ENCODE measurements at regions not wholly inside any gene's neighbourhood (a gene's known extent, or its start where the extent isn't known, plus 50 kb on each side); places are given as distances from the start of the nearest gene placed in this dataset.
"Not testable (repeated sequence)": the region's sequence is repeated elsewhere in the genome, so short reads cannot be mapped to it uniquely, and the experiment has no call there.

DNA sequence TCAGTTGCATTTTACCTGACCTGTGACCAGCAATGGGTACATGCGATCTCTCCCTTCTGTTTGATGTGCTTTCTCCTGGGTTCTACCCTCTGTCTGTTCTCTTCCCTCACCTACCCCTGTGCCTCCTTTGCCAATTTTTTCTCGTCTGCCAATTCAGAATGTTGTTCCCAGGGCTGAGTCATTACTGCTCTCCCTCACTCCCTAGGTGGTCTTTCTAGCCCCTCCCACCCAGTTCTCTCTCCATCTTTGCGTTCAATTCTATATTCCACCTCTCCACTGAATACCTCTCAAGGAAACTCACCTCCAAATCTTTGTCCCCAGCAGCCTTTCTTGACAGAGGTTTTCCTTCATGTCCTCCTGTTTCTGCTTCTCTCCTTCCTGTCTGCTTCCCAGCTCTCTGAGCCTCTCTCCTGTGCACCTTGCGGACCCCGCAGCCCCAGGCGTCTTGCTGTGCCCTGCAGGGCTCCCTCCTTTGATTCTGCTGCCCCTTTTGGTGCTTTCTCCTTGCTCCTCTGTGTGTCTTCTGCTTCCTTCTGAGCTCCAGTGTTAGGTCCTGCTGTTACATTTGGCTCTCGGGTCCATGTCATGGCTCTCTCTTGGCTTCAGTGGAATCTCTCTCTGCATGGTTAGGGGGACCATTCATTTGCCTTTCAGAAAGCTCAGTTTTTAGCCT, 398.2 kb upstream of the TPM1 start:
- DNase-seq (ENCODE audit: low read depth) = no peak

DNA sequence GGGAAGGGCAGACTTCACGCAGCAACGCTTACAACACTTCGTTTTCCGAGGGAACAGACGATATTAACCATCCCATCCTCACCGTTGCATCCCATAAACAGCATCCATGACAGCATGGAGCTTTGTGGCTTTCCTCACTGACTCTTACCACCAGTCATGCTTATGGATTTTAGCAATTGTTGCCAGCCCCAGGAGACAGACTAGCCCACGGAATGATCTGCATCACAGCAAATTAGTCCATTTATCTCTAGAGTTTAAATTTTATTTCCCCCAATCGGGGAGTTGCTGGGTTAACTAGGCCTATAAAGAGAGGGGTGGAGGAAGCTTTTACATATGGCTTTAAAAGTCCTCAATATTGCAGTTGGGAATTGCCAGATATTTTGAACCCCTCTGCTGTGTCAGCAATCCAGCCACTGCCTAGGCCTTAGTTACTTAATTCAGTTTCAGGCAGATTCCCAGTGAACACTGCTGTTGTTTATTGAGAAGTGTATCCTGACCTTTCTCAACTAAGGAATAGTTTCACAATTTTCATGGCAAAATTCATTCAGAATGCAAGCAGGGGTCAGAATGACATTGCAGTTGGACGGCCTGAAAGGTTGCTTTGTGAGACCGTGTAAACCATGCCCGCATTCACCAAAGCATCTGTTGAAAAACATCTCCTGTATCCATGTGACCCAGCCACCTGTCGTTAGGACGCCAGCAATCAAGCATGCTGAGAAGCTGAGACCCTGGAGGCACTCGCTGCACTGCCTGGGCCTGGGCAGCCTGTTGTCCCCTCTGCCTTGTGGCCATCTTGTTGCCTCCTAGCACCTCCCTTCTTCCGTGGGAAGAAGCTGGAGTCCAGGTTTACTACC, 397.4 kb upstream of the TPM1 start:
- DNase-seq (ENCODE audit: low read depth) = no peak

DNA sequence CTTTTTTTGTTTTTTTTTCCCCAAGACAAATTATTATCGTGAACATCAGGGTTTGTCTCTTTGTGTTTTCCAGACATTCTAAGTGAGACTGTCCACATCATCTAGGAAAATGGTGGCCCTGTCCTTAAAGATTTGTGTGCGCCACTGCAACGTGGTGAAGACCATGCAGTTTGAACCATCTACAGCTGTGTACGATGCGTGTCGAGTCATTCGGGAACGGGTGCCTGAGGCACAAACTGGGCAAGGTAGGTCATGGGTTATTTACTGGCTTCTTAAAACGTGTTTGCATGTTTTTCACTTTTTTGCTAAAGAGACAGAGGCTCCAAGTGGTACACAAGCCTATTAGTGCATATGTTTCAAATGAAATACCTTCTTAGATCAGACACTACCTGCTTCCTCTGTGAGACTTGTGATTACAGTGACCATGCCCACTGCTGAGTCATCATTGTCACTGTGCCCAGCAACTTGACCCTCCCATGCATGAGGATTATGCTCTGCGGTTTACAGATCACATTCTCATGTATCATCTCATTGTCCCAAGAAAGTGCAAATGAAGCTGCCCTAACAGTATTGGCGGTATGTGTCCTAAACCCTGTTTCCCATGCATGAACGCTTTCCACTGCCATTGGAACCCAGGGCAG, 395.2 kb upstream of the TPM1 start:
- no peak for DNase-seq (ENCODE audit: low read depth)

DNA sequence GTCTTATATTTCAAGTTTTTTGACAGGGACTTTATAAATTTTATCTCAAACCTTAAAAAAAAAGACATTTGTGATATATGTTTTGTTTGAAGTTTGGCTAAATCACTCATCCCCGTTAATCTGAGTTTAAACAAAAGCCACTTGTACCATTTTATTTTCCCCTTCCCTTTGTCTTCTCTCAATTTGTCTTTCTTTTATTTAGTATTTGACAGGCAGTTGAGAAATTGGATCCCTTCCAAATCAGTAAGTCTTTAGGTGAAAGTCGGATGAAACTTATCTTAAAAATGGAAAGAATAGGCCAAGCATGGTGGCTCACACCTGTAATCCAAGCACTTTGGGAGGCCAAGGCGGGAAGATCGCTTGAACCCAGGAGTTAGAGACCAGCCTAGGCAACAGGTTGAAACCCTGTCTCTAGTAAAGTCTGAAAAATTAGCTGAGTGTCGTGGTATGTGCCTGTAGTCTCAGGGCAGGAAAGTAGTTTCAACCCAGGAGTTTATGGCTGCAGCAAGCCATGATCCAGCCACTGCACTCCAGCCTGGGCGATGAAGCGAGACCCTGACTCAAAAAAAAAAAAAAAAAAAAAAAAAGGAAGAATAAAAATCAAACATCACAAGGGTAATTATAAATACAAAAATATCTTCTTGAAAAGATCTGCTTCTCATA, 394.6 kb upstream of the TPM1 start:
- no peak for DNase-seq (ENCODE audit: low read depth)

DNA sequence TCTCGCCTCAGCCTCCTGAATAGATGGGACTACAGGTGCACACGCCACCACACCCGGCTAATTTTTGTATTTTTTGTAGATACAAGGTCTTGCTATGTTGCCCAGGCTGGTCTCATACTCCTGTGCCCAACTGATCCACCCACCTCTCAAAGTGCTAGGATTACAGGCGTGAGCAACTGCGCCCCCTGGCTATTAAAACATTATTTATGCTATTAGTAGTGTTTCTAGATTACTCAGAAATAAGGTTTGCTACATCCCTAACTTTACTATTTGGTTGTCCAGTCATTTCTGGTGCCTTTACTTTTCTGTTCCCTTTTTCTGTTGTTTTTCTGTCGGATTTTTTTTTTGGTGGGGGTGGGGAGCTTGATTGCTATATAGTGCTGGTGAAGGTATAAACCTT, 393.6 kb upstream of the TPM1 start:
- no peak for DNase-seq (ENCODE audit: low read depth)

DNA sequence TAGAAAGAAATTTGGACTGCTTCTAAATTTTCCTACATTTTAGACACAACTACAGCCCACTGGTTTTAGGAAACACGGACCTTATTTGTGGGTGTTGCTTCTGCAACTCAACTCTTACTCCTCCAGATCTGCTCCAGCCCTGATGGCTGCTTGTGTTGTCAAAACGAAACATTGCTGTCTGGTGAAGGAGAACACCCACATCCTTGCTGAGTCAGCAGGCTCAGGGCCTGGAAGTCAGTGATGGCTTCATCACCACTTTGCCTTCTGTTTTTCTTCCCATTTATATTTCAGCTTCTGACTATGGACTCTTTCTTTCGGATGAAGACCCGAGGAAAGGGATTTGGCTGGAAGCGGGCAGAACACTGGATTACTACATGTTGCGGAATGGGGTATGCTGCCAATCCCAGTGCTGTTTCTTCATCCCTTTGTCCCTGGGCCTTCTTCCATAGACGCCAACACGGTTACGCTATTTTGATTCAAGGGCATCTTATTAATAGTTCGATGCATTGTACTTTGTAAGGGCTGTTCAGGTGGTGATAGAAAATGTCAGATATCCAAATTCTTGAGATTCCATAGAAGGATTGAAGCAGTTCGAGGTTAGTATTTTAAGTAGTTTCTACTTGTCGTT, 392.6 kb upstream of the TPM1 start:
- no peak for DNase-seq (ENCODE audit: low read depth)

DNA sequence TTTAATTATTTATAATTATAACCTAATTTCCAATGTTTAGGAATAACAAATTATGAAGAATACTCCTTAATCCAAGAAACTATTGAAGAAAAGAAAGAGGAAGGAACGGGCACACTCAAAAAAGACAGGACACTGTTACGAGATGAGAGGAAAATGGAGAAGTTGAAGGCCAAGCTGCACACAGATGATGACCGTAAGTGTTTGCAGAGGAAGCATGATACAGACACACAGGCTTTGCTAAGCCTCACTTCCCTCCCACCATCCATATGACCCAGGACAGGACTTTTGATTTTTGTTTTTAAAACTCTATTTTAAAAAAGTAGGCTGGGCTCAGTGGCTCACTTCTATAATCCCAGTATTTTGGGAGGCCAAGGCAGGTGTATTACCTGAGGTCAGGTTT, 389.4 kb upstream of the TPM1 start:
- no peak for DNase-seq (ENCODE audit: low read depth)

DNA sequence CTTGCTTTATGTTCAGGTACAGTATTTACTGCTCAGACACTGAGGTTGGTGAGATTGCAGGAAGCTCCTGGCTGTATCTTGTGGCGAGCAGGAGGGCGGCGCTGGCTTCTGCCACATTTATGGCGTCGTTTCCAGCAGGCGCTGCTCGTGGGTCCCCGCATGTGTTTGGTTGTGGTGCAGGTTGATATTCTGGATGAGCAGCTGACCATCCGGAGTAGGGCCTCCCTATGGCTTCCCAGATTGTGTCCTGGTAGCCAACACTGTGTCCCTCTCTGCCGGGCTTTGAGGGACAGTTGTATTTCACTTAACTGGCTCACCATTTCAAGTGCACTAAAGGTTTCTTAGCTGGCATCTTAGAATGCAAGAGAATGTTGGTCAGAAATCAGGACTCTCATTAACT, 386.5 kb upstream of the TPM1 start:
- no peak for DNase-seq (ENCODE audit: low read depth)

DNA sequence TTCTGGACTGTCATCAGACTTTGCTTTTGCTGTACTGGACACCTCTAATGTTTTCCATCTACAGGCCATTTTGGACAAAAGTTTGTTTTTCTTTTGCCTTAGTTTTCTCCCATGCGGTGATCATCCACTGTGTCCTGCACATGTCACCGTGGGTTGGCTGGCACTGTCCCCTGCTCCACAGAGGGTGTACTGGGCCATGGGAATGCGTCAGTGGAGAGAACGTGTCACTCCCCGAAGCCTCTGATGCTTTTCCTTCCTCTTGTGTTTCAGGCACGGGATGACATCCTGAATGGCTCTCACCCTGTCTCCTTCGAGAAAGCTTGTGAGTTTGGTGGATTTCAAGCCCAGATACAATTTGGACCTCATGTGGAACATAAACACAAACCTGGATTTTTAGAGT, 385.0 kb upstream of the TPM1 start:
- not testable (repeated sequence) for DNase-seq (ENCODE audit: low read depth)

DNA sequence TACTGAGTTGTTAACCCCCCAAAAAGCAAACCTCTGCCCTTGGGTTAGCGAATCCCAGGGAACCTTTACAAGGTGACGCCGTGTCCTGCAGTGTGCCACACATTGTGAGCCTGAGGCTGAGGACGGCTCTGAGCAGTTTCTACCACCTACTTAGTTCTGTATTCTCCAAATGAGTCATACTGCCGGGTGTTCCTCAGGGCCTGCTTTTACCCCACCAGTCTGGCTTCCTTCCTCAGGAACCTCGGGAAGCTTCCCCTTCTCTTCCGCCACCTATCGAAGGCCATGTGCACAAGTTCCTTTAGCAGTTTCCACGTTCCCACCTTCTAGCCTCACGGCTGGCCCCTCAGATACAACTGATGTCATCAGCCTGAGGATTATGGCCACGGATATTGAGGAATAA, 384.0 kb upstream of the TPM1 start:
- DNase-seq (ENCODE audit: low read depth) = no peak

DNA sequence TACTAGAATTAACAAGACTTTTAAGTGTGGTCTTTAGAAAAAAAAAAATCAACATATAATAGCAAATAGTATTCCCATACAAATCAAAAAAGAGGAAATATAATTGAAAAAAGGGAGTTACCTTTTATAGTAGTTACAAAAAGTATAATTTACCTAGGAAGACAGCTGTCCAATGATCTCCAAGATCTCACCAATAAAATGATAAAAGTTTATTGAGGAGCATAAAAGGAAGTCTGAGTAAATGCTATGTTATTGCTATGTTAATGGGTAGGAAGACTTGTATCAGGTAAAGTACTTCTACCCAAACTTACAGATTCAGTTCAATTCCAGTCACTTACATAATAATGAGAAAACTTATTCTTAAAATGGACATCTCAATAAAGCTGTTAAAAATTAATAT, 379.0 kb upstream of the TPM1 start:
- no peak for DNase-seq (ENCODE audit: low read depth)

DNA sequence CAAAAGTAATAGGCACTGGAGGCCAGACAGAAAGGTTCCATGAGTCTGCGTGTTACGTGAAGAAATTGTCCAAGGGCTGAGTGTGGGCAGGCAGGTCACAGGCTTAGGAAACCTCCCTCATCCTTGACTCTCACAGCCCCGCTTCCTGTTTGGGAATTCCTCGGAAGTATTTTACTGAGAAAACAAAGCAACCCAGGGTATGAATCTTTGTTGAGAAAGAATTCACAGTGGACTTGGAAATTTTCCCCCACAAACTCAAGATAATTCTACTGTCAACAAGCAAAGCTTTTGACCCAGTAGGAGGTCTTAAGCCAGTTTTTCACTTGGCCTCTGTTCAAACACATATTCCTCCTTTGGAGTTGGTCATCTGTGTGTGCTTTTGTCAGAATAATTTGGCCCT, 377.1 kb upstream of the TPM1 start:
- DNase-seq (ENCODE audit: low read depth) = no peak

DNA sequence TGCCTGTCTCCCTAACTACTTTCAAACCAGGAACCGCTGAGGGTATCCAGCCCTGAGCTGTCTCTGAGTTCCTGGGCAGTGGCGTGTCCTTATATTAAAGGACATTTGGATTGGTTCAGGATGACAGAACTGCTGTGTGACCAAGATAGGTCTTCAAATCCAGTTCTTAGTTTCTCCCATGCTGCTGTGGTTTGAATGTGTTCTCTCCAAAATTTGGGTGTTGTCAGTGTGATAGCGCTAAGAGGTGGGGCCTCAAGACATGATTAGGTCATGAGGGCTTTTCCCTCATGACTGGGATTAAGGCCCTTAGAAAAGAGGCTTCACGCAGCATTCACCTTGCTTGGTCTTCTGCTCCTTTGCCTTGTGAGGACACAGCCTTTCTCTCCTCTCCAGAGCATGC, 376.5 kb upstream of the TPM1 start:
- DNase-seq (ENCODE audit: low read depth) = no peak

DNA sequence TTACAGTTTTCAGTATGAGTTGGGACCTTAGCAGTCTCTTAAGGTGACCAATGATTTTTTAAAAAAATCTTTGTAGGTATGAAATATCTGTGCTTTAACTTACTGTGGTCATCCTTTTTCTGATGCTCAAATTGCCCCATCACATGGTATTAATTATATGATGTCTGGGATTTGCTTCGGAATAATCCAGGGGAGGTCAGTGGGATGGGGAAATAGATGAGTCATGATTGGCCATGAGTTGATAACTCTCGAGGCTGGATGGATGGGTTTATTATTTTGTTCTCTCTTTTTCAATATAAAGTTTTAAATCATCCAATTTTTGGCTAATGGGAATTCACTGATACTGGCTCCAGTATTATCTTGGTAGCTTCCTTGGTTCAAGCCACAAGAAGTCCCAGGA, 370.3 kb upstream of the TPM1 start:
- no peak for DNase-seq (ENCODE audit: low read depth)

DNA sequence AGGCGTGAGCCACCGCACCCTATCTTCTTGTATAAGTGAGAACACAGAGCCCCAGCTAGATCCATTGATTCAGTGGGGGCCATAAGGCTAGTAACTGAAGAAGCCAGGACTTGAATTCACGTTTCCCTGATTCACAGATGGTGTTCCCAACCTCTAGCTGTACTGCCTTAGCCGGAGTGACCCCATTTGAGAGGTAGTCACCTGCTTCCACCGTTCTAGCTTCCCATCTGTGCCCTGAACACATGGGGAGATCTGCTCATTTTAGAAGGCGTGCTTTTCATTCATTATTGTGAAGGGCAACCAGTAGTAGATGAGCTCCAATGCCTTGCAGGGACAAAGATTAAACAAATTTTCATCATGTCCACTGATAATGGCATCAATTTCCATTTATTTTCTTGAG, 365.7 kb upstream of the TPM1 start:
- no peak for DNase-seq (ENCODE audit: low read depth)

DNA sequence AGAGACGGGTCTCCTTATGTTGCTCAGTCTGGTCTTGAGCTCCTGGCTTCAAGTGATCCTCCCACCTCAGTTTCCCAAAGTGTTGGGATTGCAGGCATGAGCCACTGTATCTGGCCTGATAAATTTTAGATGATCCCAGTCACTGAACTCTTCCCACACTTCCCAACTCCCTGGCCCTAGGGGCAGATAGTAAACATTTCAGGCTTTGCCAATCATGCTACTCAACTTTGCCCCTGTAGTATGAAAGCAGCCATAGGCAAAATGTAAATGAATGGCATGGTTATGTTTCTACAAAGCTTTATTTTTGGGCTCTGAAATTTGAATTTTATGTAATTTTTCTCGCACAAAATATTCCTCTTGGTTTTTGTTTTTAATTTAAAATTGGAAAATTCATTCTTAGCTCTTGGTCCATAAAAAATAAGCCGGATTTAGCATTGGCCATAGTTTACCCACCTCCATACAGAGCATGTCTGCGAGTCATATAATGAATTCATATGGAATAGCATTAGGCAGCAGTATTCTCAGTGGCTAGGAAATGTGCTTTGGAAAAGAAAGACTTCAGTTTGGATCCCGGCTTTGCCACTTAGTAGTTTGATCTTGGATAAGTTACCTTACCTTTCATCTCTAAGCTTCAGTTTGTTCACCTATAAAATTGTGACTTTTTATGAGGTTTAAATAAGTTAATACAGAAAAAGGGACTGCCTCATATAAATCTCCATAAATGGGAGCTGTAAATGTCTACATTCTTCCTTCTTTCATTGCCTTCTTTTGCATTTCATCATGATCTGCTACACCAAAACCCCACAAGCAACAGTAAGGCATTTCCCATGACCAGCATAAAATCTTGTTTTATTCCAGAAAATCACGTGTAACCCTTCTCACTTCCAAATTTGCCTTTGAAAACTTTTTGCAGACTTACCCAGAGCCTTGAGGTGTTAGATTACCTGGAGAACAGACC, 360.3 kb upstream of the TPM1 start:
- DNase-seq (ENCODE audit: low read depth) = no peak

DNA sequence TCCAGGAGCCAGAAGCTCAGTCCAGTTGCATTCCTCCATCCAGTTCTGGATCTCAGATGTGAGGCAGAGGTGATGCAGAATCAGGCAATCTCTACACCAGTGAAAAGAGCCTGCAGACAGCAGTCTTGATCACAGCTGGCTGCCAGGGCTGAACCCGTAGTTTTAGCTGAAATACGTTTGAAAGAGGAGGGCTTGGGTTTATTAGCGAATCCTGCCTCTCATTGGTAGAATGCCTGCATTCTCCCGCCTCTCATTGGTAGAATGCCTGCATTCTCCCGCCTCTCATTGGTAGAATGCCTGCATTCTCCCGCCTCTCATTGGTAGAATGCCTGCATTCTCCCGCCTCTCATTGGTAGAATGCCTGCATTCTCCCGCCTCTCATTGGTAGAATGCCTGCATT, 359.4 kb upstream of the TPM1 start:
- not testable (repeated sequence) for DNase-seq (ENCODE audit: low read depth)

DNA sequence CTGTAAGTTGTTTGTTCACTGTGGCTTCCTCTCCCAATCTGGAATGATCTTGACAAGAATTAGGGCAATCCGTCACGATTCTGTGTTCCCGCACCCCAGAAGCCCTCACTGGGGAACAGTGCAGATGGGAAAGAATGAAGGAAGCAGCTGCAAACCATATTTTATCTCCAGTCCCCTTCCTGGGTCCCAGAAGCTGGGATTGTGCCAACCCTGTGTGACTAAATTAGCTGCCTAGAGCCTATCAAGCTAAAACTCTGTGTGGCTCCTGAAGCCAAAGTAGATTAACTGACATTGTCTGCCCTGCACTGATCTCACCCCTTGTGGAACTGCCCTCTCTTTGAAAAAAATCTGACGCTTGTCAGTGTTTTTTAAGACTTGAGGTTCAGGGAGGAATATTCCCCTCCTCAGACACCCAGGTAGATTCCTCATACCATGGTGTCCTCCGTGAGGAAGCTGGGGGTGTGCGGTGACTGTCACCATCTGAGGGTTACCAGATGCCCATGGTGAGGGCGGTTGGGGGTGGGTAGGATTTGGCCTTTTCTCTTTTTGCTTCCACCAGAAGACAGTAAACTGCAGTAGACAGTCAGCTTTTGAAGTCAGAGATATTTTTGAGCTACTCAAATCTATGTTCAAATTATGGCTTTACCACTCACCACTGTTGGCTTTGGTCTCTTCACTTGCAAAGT, 358.3 kb upstream of the TPM1 start:
- DNase-seq (ENCODE audit: low read depth) = no peak

DNA sequence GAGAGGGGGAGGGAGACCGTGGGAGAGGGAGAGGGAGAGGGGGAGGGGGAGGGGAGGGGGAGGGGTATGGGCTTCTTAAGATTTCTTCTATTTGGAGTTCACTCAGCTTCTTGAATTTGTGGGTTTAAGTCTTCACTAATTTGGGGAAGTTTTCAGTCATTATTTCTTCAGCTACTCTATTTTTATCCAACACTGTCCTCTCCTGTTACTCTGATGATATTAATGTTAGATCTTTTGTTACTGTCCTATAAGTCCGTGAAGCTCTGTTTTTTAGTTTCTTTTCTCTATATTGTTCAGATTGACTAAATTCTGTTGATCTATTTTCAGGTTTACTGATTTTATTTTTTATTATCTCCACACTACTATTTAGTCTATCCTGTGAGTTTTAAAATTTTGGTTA, 351.5 kb upstream of the TPM1 start:
- DNase-seq (ENCODE audit: low read depth) = no peak

DNA sequence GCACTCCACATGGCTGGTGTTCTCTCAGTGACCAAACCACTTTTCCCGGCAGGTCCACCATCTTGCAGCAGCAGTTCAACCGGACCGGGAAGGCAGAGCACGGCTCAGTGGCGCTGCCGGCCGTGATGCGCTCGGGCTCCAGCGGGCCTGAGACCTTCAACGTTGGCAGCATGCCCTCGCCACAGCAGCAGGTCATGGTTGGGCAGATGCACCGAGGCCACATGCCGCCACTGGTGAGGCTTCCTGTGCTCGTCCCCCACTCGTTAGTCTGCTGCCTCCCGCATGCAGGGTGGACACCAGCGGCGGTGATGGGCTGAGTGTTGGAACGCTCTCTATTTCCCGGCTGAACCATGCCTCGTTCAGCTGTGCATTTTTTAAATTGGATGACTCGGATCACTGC, 344.9 kb upstream of the TPM1 start:
- no peak for DNase-seq (ENCODE audit: low read depth)

DNA sequence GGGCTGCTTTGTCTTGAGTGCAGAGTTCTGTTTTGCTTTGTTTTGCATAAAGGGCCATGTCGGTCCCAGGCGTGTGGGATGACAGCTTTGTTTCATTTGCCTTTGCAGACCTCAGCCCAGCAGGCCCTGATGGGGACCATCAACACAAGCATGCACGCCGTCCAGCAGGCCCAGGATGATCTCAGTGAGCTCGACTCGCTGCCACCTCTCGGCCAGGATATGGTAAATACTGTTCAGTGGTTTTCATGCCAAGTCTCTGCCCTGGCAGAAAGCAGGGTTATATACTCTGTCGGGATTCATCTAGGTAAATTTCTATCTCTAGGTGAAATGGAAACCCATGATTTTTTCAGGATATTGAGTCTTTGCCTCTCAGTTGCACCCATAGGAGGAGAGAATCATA, 343.9 kb upstream of the TPM1 start:
- DNase-seq (ENCODE audit: low read depth) = no peak
